ENCODE measurements at regions not wholly inside any gene's neighbourhood (a gene's known extent, or its start where the extent isn't known, plus 50 kb on each side); places are given as distances from the start of the nearest gene placed in this dataset.

GRCh38 chr2:128710729-128711128 lies 392.1 kb upstream of the HS6ST1 start:
- DNase-seq = no peak

GRCh38 chr2:128714285-128714684 lies 395.6 kb upstream of the HS6ST1 start:
- DNase-seq = no peak

- DNase-seq = no peak
Measured at GRCh38 chr2:128714851-128715312, 396.2 kb upstream of the HS6ST1 start.

- DNase-seq = no peak
Measured at GRCh38 chr2:128715360-128715759, 396.7 kb upstream of the HS6ST1 start.

- DNase-seq = no peak
Measured at GRCh38 chr2:128716299-128716721, 397.6 kb upstream of the HS6ST1 start.

GRCh38 chr2:128717758-128718710 lies 399.4 kb upstream of the HS6ST1 start:
- no peak for DNase-seq

- DNase-seq = no peak
Measured at GRCh38 chr2:128720080-128721022, 401.7 kb upstream of the HS6ST1 start.

- DNase-seq = no peak
Measured at GRCh38 chr2:128721096-128721495, 402.4 kb upstream of the HS6ST1 start.

GRCh38 chr2:128722489-128722888 lies 403.8 kb upstream of the HS6ST1 start:
- DNase-seq = no peak

GRCh38 chr2:128724547-128724946 lies 405.9 kb upstream of the HS6ST1 start:
- DNase-seq = no peak

GRCh38 chr2:128724972-128725371 lies 406.3 kb upstream of the HS6ST1 start:
- no peak for DNase-seq

- DNase-seq = no peak
Measured at GRCh38 chr2:128726236-128726635, 407.6 kb upstream of the HS6ST1 start.

- no peak for DNase-seq
Measured at GRCh38 chr2:128726911-128727310, 408.2 kb upstream of the HS6ST1 start.

- no peak for DNase-seq
Measured at GRCh38 chr2:128727404-128727803, 408.7 kb upstream of the HS6ST1 start.

- DNase-seq = no peak
Measured at GRCh38 chr2:128727914-128728313, 409.2 kb upstream of the HS6ST1 start.

GRCh38 chr2:128729051-128729450 lies 410.4 kb upstream of the HS6ST1 start:
- no peak for DNase-seq

- DNase-seq = no peak
Measured at GRCh38 chr2:128731994-128732650, 413.5 kb upstream of the HS6ST1 start.

GRCh38 chr2:128732976-128733431 lies 414.3 kb upstream of the HS6ST1 start:
- no peak for DNase-seq

GRCh38 chr2:128733450-128733849 lies 414.8 kb upstream of the HS6ST1 start:
- no peak for DNase-seq

- no peak for DNase-seq
Measured at GRCh38 chr2:128734521-128735295, 416.0 kb upstream of the HS6ST1 start.

GRCh38 chr2:128735296-128735960 lies 416.8 kb upstream of the HS6ST1 start:
- no peak for DNase-seq
